PC-3 (cell line): ENCODE measurements at regions not wholly inside any gene's neighbourhood (a gene's known extent, or its start where the extent isn't known, plus 50 kb on each side); places are given as distances from the start of the nearest gene placed in this dataset.

ENCODE experiments used
- EZH2phosphoT487 ChIP-seq: fragments of 300-600 bp; sonication (generic); IDR thresholded peaks from 2 replicates; pipeline ENCODE4 v1.6.1; 2018; ENCODE audit warnings: mild to moderate bottlenecking, antibody characterized with exemption, low read length, borderline replicate concordance
- TF ChIP-seq, protein P1 (sequence below): fragments of 300-600 bp; sonication (generic); conservative IDR thresholded peaks from 2 replicates; pipeline ENCODE4 v1.5.1; 2017; ENCODE audit warnings: antibody characterized with exemption, low read depth, mild to moderate bottlenecking, low read length

DNA sequence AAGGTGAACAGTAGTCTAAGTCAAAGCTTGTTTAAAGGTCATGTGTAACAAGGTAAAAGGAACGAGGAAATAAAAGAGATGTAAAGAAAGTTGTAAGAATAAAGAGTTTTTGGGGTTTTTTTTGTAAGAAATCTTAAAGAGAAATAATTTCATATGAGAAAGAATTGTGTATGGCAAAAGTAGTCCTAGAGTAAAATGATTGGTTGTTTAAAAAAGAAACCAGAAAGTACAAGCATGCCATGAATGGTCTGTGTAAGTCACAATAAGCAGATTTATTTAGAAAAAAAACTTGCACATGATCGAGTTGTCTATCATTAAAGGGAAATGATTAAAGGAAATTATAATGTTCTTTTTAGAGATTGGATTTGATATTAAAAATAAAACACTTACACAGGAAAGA, 172.6 kb upstream of the TUSC1 start:
- TF ChIP-seq, protein P1, sequence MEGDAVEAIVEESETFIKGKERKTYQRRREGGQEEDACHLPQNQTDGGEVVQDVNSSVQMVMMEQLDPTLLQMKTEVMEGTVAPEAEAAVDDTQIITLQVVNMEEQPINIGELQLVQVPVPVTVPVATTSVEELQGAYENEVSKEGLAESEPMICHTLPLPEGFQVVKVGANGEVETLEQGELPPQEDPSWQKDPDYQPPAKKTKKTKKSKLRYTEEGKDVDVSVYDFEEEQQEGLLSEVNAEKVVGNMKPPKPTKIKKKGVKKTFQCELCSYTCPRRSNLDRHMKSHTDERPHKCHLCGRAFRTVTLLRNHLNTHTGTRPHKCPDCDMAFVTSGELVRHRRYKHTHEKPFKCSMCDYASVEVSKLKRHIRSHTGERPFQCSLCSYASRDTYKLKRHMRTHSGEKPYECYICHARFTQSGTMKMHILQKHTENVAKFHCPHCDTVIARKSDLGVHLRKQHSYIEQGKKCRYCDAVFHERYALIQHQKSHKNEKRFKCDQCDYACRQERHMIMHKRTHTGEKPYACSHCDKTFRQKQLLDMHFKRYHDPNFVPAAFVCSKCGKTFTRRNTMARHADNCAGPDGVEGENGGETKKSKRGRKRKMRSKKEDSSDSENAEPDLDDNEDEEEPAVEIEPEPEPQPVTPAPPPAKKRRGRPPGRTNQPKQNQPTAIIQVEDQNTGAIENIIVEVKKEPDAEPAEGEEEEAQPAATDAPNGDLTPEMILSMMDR, result no peak
- no peak for TF ChIP-seq EZH2phosphoT487
